ENCODE measurements at regions not wholly inside any gene's neighbourhood (a gene's known extent, or its start where the extent isn't known, plus 50 kb on each side); places are given as distances from the start of the nearest gene placed in this dataset.
"Not testable (repeated sequence)": the region's sequence is repeated elsewhere in the genome, so short reads cannot be mapped to it uniquely, and the experiment has no call there.

- DNase-seq: no peak
These were observed 697.2 kb downstream of the USP25 start for GRCh38 chr21:16426936-16427335.

GRCh38 chr21:16427587-16428087, 697.9 kb downstream of the USP25 start:
- DNase-seq: no peak

- DNase-seq: no peak
These were observed 707.8 kb downstream of the USP25 start for GRCh38 chr21:16437586-16437985.

- DNase-seq: no peak
These were observed 709.0 kb downstream of the USP25 start for GRCh38 chr21:16438761-16439160.

GRCh38 chr21:16441789-16442188, 712.0 kb downstream of the USP25 start:
- no peak for DNase-seq

- DNase-seq: no peak
These were observed 724.6 kb downstream of the USP25 start for GRCh38 chr21:16454399-16454798.

- no peak for DNase-seq
These were observed 725.7 kb downstream of the USP25 start for GRCh38 chr21:16455526-16455925.

- DNase-seq: no peak
These were observed 726.2 kb downstream of the USP25 start for GRCh38 chr21:16455978-16456377.

GRCh38 chr21:16457498-16457897, 727.7 kb downstream of the USP25 start:
- DNase-seq: no peak

- no peak for DNase-seq
These were observed 731.2 kb downstream of the USP25 start for GRCh38 chr21:16460936-16461335.

GRCh38 chr21:16464211-16464889, 734.6 kb downstream of the USP25 start:
- DNase-seq: not testable (repeated sequence)

- DNase-seq: no peak
These were observed 738.4 kb downstream of the USP25 start for GRCh38 chr21:16468184-16468583.

- DNase-seq: no peak
These were observed 744.2 kb downstream of the USP25 start for GRCh38 chr21:16473988-16474387.

- no peak for DNase-seq
These were observed 746.5 kb downstream of the USP25 start for GRCh38 chr21:16476056-16476825.

- DNase-seq: no peak
These were observed 758.3 kb downstream of the USP25 start for GRCh38 chr21:16488042-16488441.

GRCh38 chr21:16492356-16492755, 762.6 kb downstream of the USP25 start:
- DNase-seq: no peak

GRCh38 chr21:16492892-16493291, 763.1 kb downstream of the USP25 start:
- no peak for DNase-seq

GRCh38 chr21:16496609-16497008, 766.8 kb downstream of the USP25 start:
- DNase-seq: no peak

GRCh38 chr21:16500271-16500670, 770.5 kb downstream of the USP25 start:
- DNase-seq: no peak

GRCh38 chr21:16502273-16502672, 772.5 kb downstream of the USP25 start:
- DNase-seq: no peak

- no peak for DNase-seq
These were observed 773.1 kb downstream of the USP25 start for GRCh38 chr21:16502897-16503296.

GRCh38 chr21:16504281-16504680, 774.5 kb downstream of the USP25 start:
- no peak for DNase-seq

- no peak for DNase-seq
These were observed 775.0 kb downstream of the USP25 start for GRCh38 chr21:16504766-16505165.

- DNase-seq: no peak
These were observed 779.7 kb downstream of the USP25 start for GRCh38 chr21:16509476-16509875.

Data from central memory CD4-positive, alpha-beta T cell (primary cell).